Activated CD8-positive, alpha-beta T cell treated with anti-CD3 and anti-CD28 coated beads for 36 hours (primary cell): ENCODE measurements at regions not wholly inside any gene's neighbourhood (a gene's known extent, or its start where the extent isn't known, plus 50 kb on each side); places are given as distances from the start of the nearest gene placed in this dataset.

Experiments used
- ATAC-seq: fragments of 200-7000 bp; cut with Tn5 transposase; one replicate; pipeline ENCODE4 v1.10.0; 2021; ENCODE audit warnings: mild to moderate bottlenecking, moderate library complexity
- CTCF ChIA-PET: fragments of 350-600 bp; sonication (Branson Sonifier 250); formaldehyde crosslinking; loops from one replicate; lab custom pipeline; 2021; ENCODE audit warnings: antibody characterized with exemption; lab: Charles Lee
- POLR2A ChIA-PET: fragments of 350-600 bp; sonication (Branson Sonifier 250); formaldehyde crosslinking; loops from one replicate; lab custom pipeline; 2021; ENCODE audit warnings: antibody characterized with exemption; lab: Charles Lee
- DNase-seq: peaks from one replicate; pipeline ENCODE4 v3.0.0-alpha.2; 2020
- H3K27ac Mint-ChIP-seq: one replicate; pipeline ENCODE4 v1.8.0; 2021; ENCODE audit warnings: mild to moderate bottlenecking, mixed read lengths
- H3K27me3 Mint-ChIP-seq: one replicate; pipeline ENCODE4 v1.8.0; 2021; ENCODE audit warnings: mixed read lengths
- H3K36me3 Mint-ChIP-seq: one replicate; pipeline ENCODE4 v1.8.0; 2021; ENCODE audit warnings: low read depth, mixed read lengths
- H3K4me1 Mint-ChIP-seq: one replicate; pipeline ENCODE4 v1.8.0; 2021; ENCODE audit warnings: low read depth, mixed read lengths
- H3K4me3 Mint-ChIP-seq: one replicate; pipeline ENCODE4 v1.8.0; 2021; ENCODE audit warnings: mild to moderate bottlenecking, moderate library complexity, mixed read lengths
- H3K9me3 Mint-ChIP-seq: one replicate; pipeline ENCODE4 v1.8.0; 2021; ENCODE audit warnings: mixed read lengths
- CTCF ChIP-seq: fragments of 200-600 bp; IDR thresholded peaks from one replicate; pipeline ENCODE4 v1.8.0; 2022; ENCODE audit warnings: antibody characterized with exemption, mild to moderate bottlenecking
- intact Hi-C: fragments of 100-400 bp; cut with micrococcal nuclease; formaldehyde crosslinking; loops from one replicate; pipeline ENCODE4 v1.10.0; 2022

GRCh38 chr11:123378096-123378495, 52.0 kb upstream of the GRAMD1B start:
- intact Hi-C loops: loop anchor here (10.0 kb wide), 1 partner anchor 283 kb away; no protein-coding TSS in a partner anchor
- no peak for DNase-seq
- Mint-ChIP-seq H3K27ac (no peak overlapping the region), H3K4me1 (peaks cover 19% of the 10 kb centered on the region), H3K4me3 (no peak overlapping the region), H3K9me3 (no peaks in the 10 kb centered on the region), H3K27me3 (peaks cover 8% of the 10 kb centered on the region), H3K36me3 (no peaks in the 10 kb centered on the region)
- no peak for ATAC-seq
- ChIA-PET CTCF (interaction anchor here (0.8 kb wide), 1 partner anchor 21 kb away, joined by 3 read pairs; no protein-coding TSS in a partner anchor), POLR2A (no interaction called here)
- no peak for TF ChIP-seq CTCF

GRCh38 chr11:123377355-123377754, 52.7 kb upstream of the GRAMD1B start:
- Mint-ChIP-seq H3K9me3 (no peaks in the 10 kb centered on the region), H3K4me3 (no peak overlapping the region), H3K36me3 (no peaks in the 10 kb centered on the region), H3K27ac (no peak overlapping the region), H3K27me3 (peaks cover 8% of the 10 kb centered on the region), H3K4me1 (peaks cover 19% of the 10 kb centered on the region)
- DNase-seq (no peak), ATAC-seq (no peak)
- ChIA-PET CTCF (interaction anchor here (0.8 to 1.1 kb wide), 2 partner anchors 21 to 30 kb away, joined by 3 to 4 read pairs; no protein-coding TSS in a partner anchor), POLR2A (interaction anchor here (0.7 kb wide), 1 partner anchor 9 kb away, joined by 3 read pairs; no protein-coding TSS in a partner anchor)
- intact Hi-C loops: loop anchor here (10.0 kb wide), 1 partner anchor 283 kb away; no protein-coding TSS in a partner anchor
- no peak for TF ChIP-seq CTCF

DNA sequence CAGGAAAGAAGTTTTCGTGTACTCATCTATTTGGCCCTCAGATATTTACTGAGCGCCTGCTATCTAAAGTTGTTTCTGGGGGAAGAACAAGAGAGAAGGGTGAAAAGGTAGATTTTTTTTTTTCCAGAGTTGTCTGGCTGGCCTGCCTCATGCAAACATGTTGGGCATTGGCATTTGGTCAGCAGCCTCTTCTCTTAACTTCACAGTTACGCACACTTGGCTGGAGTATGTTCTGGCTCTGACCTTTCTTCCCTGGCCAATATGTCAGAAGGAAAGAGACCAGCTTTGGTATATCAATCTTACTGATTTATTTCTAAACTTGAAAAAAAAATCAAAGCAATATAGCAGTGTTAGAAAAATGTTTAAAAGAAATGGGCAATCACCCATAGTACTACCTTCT, 54.2 kb upstream of the GRAMD1B start:
- no peak for ATAC-seq
- Mint-ChIP-seq H3K4me1 (peaks cover 8% of the 10 kb centered on the region), H3K9me3 (no peaks in the 10 kb centered on the region), H3K27me3 (peaks cover 8% of the 10 kb centered on the region), H3K36me3 (no peaks in the 10 kb centered on the region), H3K27ac (no peak overlapping the region), H3K4me3 (no peak overlapping the region)
- no peak for DNase-seq
- no peak for TF ChIP-seq CTCF
- ChIA-PET CTCF (no interaction called here), POLR2A (no interaction called here)
- intact Hi-C loops: loop anchor here (10.0 kb wide), 1 partner anchor 281 kb away; no protein-coding TSS in a partner anchor

DNA sequence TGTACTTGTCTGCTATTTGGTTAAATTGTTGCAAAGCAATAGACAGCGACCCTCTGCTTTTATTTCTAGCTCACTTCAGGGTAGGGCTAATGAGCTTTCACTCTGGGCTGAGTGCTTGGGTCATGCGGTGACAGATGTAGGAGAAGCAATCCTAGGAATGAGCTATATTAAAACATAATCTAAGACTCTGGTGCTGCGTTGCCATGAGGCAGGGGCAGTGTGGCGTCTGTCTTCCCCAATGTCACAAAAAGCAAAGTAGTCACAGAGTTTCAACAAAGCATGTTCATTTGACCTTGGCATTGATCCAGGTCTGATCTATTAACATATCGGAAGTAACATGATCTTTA, 55.5 kb upstream of the GRAMD1B start:
- no peak for DNase-seq
- H3K27me3 Mint-ChIP-seq: peaks cover 10% of the 10 kb centered on the region
- intact Hi-C loops: loop anchor here (10.0 kb wide), 1 partner anchor 280 kb away; no protein-coding TSS in a partner anchor
- no peak for TF ChIP-seq CTCF
- H3K4me3 Mint-ChIP-seq: no peak overlapping the region
- H3K4me1 Mint-ChIP-seq: peaks cover 2% of the 10 kb centered on the region
- ChIA-PET POLR2A (no interaction called here), CTCF (interaction anchor here (1.4 kb wide), 1 partner anchor 12 kb away, joined by 4 read pairs; no protein-coding TSS in a partner anchor)
- no peaks in the 10 kb centered on the region for H3K36me3 Mint-ChIP-seq
- no peak for ATAC-seq
- no peaks in the 10 kb centered on the region for H3K9me3 Mint-ChIP-seq
- no peak overlapping the region for H3K27ac Mint-ChIP-seq

GRCh38 chr11:123373754-123374621, 56.1 kb upstream of the GRAMD1B start:
- Mint-ChIP-seq H3K9me3 (no peaks in the 10 kb centered on the region), H3K4me1 (peaks cover 2% of the 10 kb centered on the region), H3K27ac (no peak overlapping the region), H3K36me3 (no peaks in the 10 kb centered on the region), H3K27me3 (peaks cover 11% of the 10 kb centered on the region), H3K4me3 (no peak overlapping the region)
- intact Hi-C loops: loop anchor here (10.0 kb wide), 1 partner anchor 279 kb away; no protein-coding TSS in a partner anchor
- TF ChIP-seq CTCF: no peak
- DNase-seq: no peak
- ATAC-seq: peak; percentile 17
- CTCF ChIA-PET: interaction anchor here (1.0 to 1.4 kb wide), 2 partner anchors 12 to 67 kb away, joined by 3 to 4 read pairs; no protein-coding TSS in a partner anchor
- POLR2A ChIA-PET: no interaction called here
